Mesenchymal stem cell (in vitro differentiated cells and primary cell): ENCODE measurements at regions not wholly inside any gene's neighbourhood (a gene's known extent, or its start where the extent isn't known, plus 50 kb on each side); places are given as distances from the start of the nearest gene placed in this dataset.

ENCODE experiments used
- DNase-seq: peaks from one replicate; pipeline ENCODE4 v3.0.0-alpha.2; 2013
- H2AFZ ChIP-seq: one replicate; pipeline ENCODE4 v1.6.1; 2013; ENCODE audit warnings: low read depth, mild to moderate bottlenecking, control low read depth, inconsistent platforms, low read length, moderate library complexity
- H2AK5ac ChIP-seq: 2 replicates; pipeline ENCODE4 v1.6.1; 2013; ENCODE audit warnings: low read length, moderate library complexity, mild to moderate bottlenecking, inconsistent platforms; ENCODE audit not compliant: severe bottlenecking
- H2BK120ac ChIP-seq: one replicate; pipeline ENCODE4 v1.6.1; 2013; ENCODE audit warnings: low read depth, mild to moderate bottlenecking, inconsistent platforms, low read length, moderate library complexity
- H2BK12ac ChIP-seq, 2 experiments: one replicate each; pipeline ENCODE4 v1.6.1; 2013; ENCODE audit warnings: inconsistent platforms in 2 of 2, low read length in 2 of 2, mild to moderate bottlenecking in 2 of 2, moderate library complexity in 2 of 2, control low read depth in 1 of 2
- H2BK15ac ChIP-seq: one replicate; pipeline ENCODE4 v1.6.1; 2013; ENCODE audit warnings: mild to moderate bottlenecking, low read depth, inconsistent platforms; ENCODE audit not compliant: poor library complexity, severe bottlenecking
- H2BK5ac ChIP-seq: 2 replicates; pipeline ENCODE4 v1.6.1; 2013; ENCODE audit warnings: low read depth, mild to moderate bottlenecking, low read length, control low read depth, inconsistent platforms; ENCODE audit not compliant: poor library complexity, severe bottlenecking
- H3K14ac ChIP-seq, 2 experiments: one replicate each; pipeline ENCODE4 v1.6.1; 2013; ENCODE audit warnings: inconsistent platforms in 2 of 2, low read length in 2 of 2, control low read depth in 1 of 2, mild to moderate bottlenecking in 1 of 2, moderate library complexity in 1 of 2
- H3K18ac ChIP-seq, 2 experiments: one replicate each; pipeline ENCODE4 v1.6.1; 2013; ENCODE audit warnings: inconsistent platforms in 2 of 2, low read length in 2 of 2, control low read depth in 1 of 2, low read depth in 1 of 2, mild to moderate bottlenecking in 1 of 2
- H3K23ac ChIP-seq, 2 experiments: one replicate each; pipeline ENCODE4 v1.6.1; 2013; ENCODE audit warnings: inconsistent platforms in 2 of 2, low read length in 2 of 2, mild to moderate bottlenecking in 2 of 2, moderate library complexity in 2 of 2, control low read depth in 1 of 2
- H3K27ac ChIP-seq: 2 replicates; pipeline ENCODE4 v1.5.1; 2013; ENCODE audit warnings: mild to moderate bottlenecking, moderate library complexity, low read length, control low read depth, inconsistent platforms; ENCODE audit not compliant: poor library complexity, severe bottlenecking
- H3K27me3 ChIP-seq, 2 experiments: 2 replicates each; pipeline versions ENCODE4 v1.6.1 to v1.7.0; 2013; ENCODE audit warnings: low read length in 2 of 2, mild to moderate bottlenecking in 2 of 2, moderate library complexity in 2 of 2, control low read depth in 1 of 2, inconsistent platforms in 1 of 2; ENCODE audit not compliant: control insufficient read depth in 1 of 2, insufficient read depth in 1 of 2
- H3K36me3 ChIP-seq, 2 experiments: 2 replicates each; pipeline versions ENCODE4 v1.6.1 to v1.7.0; 2013; ENCODE audit warnings: low read length in 2 of 2, control low read depth in 1 of 2, inconsistent platforms in 1 of 2, low read depth in 1 of 2, mild to moderate bottlenecking in 1 of 2; ENCODE audit not compliant: insufficient read depth in 2 of 2, control insufficient read depth in 1 of 2
- H3K4ac ChIP-seq, 2 experiments: one replicate each; pipeline ENCODE4 v1.6.1; 2013; ENCODE audit warnings: inconsistent platforms in 2 of 2, low read length in 2 of 2, mild to moderate bottlenecking in 2 of 2, moderate library complexity in 2 of 2, control low read depth in 1 of 2, low read depth in 1 of 2
- H3K4me1 ChIP-seq: 2 replicates; pipeline ENCODE4 v1.6.1; 2013; ENCODE audit warnings: low read depth, low read length, control low read depth; ENCODE audit not compliant: control insufficient read depth, insufficient read depth
- H3K4me2 ChIP-seq: 2 replicates; pipeline ENCODE4 v1.6.1; 2013; ENCODE audit warnings: low read length, mild to moderate bottlenecking, inconsistent platforms; ENCODE audit not compliant: poor library complexity, severe bottlenecking
- H3K4me3 ChIP-seq, 2 experiments: 2 replicates each; pipeline versions ENCODE4 v1.5.1 to v1.7.0; 2013; ENCODE audit warnings: low read length in 2 of 2, mild to moderate bottlenecking in 2 of 2, control low read depth in 1 of 2, low read depth in 1 of 2; ENCODE audit not compliant: insufficient read depth in 1 of 2
- H3K79me1 ChIP-seq: replicated peaks from 2 replicates; pipeline ENCODE4 v1.6.1; 2013; ENCODE audit warnings: mild to moderate bottlenecking, control low read depth, low read length, inconsistent platforms; ENCODE audit not compliant: poor library complexity, severe bottlenecking
- H3K9ac ChIP-seq: 2 replicates; pipeline ENCODE4 v1.7.0; 2013; ENCODE audit warnings: mild to moderate bottlenecking, low read length, moderate library complexity
- H3K9me3 ChIP-seq: 2 replicates; pipeline ENCODE4 v1.7.0; 2013; ENCODE audit warnings: mild to moderate bottlenecking, low read length; ENCODE audit not compliant: control insufficient read depth
- H4K8ac ChIP-seq: one replicate; pipeline ENCODE4 v1.6.1; 2013; ENCODE audit warnings: inconsistent platforms, mild to moderate bottlenecking, low read length, moderate library complexity
- H4K91ac ChIP-seq: one replicate; pipeline ENCODE4 v1.6.1; 2013; ENCODE audit warnings: mild to moderate bottlenecking, low read length, inconsistent platforms
- WGBS: methylation state at CpG from one replicate; pipeline ENCODE4 v1.1.7; 2013; ENCODE audit warnings: mixed read lengths; 5-methylcytosine and 5-hydroxymethylcytosine counted together

- Histone ChIP-seq H3K14ac (no peak overlapping the region), H2BK120ac (no peak overlapping the region), H3K27ac (no peak overlapping the region), H3K9ac (no peak overlapping the region), H3K23ac (no peak overlapping the region), H3K9me3 (no peaks in the 10 kb centered on the region), H3K79me1 (no peaks in the 10 kb centered on the region), H4K8ac (no peak overlapping the region), H3K4ac (no peak overlapping the region), H4K91ac (no peak overlapping the region), H2BK5ac (no peak overlapping the region), H2AK5ac (no peak overlapping the region), H3K4me2 (no peak overlapping the region), H2BK15ac (no peak overlapping the region), H2BK12ac (no peak overlapping the region), H3K18ac (no peak overlapping the region), H3K36me3 (no peaks in the 10 kb centered on the region), H3K4me3 (no peak overlapping the region), H2AFZ (no peak overlapping the region), H3K4me1 (no peaks in the 10 kb centered on the region), H3K27me3 (no peaks in the 10 kb centered on the region)
- 89% methylated on average over 1 of the region's 1 CpG for WGBS
- no peak for DNase-seq
Observed at GRCh38 chr5:130957151-130957550, 207.9 kb downstream of the HINT1 start.

- H3K18ac ChIP-seq: no peak overlapping the region
- no peak overlapping the region for H2AFZ ChIP-seq
- no peak overlapping the region for H4K91ac ChIP-seq
- H3K4me3 ChIP-seq: no peak overlapping the region
- H3K27me3 ChIP-seq: no peaks in the 10 kb centered on the region
- no peak overlapping the region for H2BK15ac ChIP-seq
- H2BK5ac ChIP-seq: no peak overlapping the region
- no peaks in the 10 kb centered on the region for H3K79me1 ChIP-seq
- no peaks in the 10 kb centered on the region for H3K36me3 ChIP-seq
- no peak overlapping the region for H3K4me2 ChIP-seq
- no peak overlapping the region for H3K4ac ChIP-seq
- no peak overlapping the region for H2BK120ac ChIP-seq
- no peak overlapping the region for H3K9ac ChIP-seq
- H3K14ac ChIP-seq: no peak overlapping the region
- no peak overlapping the region for H3K23ac ChIP-seq
- H2AK5ac ChIP-seq: no peak overlapping the region
- DNase-seq: no peak
- H3K9me3 ChIP-seq: no peaks in the 10 kb centered on the region
- no peak overlapping the region for H4K8ac ChIP-seq
- H2BK12ac ChIP-seq: no peak overlapping the region
- H3K4me1 ChIP-seq: no peaks in the 10 kb centered on the region
- H3K27ac ChIP-seq: no peak overlapping the region
Observed at GRCh38 chr5:130955041-130955440, 210.0 kb downstream of the HINT1 start.

GRCh38 chr5:130954336-130954735, 210.7 kb downstream of the HINT1 start:
- Histone ChIP-seq H2BK12ac (no peak overlapping the region), H4K91ac (no peak overlapping the region), H2AK5ac (no peak overlapping the region), H3K27ac (no peak overlapping the region), H3K4me3 (no peak overlapping the region), H3K4me1 (no peaks in the 10 kb centered on the region), H2BK15ac (no peak overlapping the region), H3K4me2 (no peak overlapping the region), H3K4ac (no peak overlapping the region), H3K9me3 (no peaks in the 10 kb centered on the region), H4K8ac (no peak overlapping the region), H3K18ac (no peak overlapping the region), H3K14ac (no peak overlapping the region), H2BK120ac (no peak overlapping the region), H2AFZ (no peak overlapping the region), H2BK5ac (no peak overlapping the region), H3K27me3 (no peaks in the 10 kb centered on the region), H3K23ac (no peak overlapping the region), H3K9ac (no peak overlapping the region), H3K79me1 (no peaks in the 10 kb centered on the region), H3K36me3 (no peaks in the 10 kb centered on the region)
- 89% methylated on average over 1 of the region's 1 CpG for WGBS
- DNase-seq: no peak

- H3K4ac ChIP-seq: no peak overlapping the region
- H4K8ac ChIP-seq: no peak overlapping the region
- no peak overlapping the region for H2AFZ ChIP-seq
- H3K27ac ChIP-seq: no peak overlapping the region
- H3K9me3 ChIP-seq: no peaks in the 10 kb centered on the region
- no peaks in the 10 kb centered on the region for H3K27me3 ChIP-seq
- no peak overlapping the region for H2BK120ac ChIP-seq
- H3K23ac ChIP-seq: no peak overlapping the region
- no peaks in the 10 kb centered on the region for H3K36me3 ChIP-seq
- WGBS: 88% methylated on average over 3 of the region's 3 CpGs
- H3K18ac ChIP-seq: no peak overlapping the region
- no peak overlapping the region for H3K14ac ChIP-seq
- no peak overlapping the region for H2BK12ac ChIP-seq
- H2AK5ac ChIP-seq: no peak overlapping the region
- no peak overlapping the region for H4K91ac ChIP-seq
- no peak overlapping the region for H3K9ac ChIP-seq
- H3K4me2 ChIP-seq: no peak overlapping the region
- no peak overlapping the region for H2BK5ac ChIP-seq
- H2BK15ac ChIP-seq: no peak overlapping the region
- no peak for DNase-seq
- H3K4me3 ChIP-seq: no peak overlapping the region
- H3K4me1 ChIP-seq: no peaks in the 10 kb centered on the region
- no peaks in the 10 kb centered on the region for H3K79me1 ChIP-seq
Observed at GRCh38 chr5:130939059-130939458, 226.0 kb downstream of the HINT1 start.
